Peyer's patch (tissue), 4 donors: ENCODE measurements at regions not wholly inside any gene's neighbourhood (a gene's known extent, or its start where the extent isn't known, plus 50 kb on each side); places are given as distances from the start of the nearest gene placed in this dataset.
A peak's percentile ranks its signal among the peaks of the same experiment; 100 is the strongest.

ENCODE experiments used
- DNase-seq, 3 donors: peaks; one replicate each; pipeline ENCODE4 v3.0.0-alpha.2; 2017 to 2019
- H3K27ac ChIP-seq, 4 donors: fragments of 200-600 bp; sonication (generic); one replicate each; pipeline ENCODE4 v1.5.1; 2016 to 2019
- H3K27me3 ChIP-seq, 2 donors: fragments of 200-600 bp; sonication (generic); one replicate each; pipeline ENCODE4 v1.5.1; 2019
- H3K36me3 ChIP-seq, 3 donors: fragments of 200-600 bp; sonication (generic); one replicate each; pipeline ENCODE4 v1.5.1; 2016 to 2019
- H3K4me1 ChIP-seq, 4 donors: fragments of 200-600 bp; sonication (generic); one replicate each; pipeline ENCODE4 v1.5.1; 2016 to 2019
- H3K4me3 ChIP-seq, 4 donors: fragments of 200-600 bp; sonication (generic); 1 replicate in 3 of 4; 2 replicates in 1 of 4; pipeline ENCODE4 v1.5.1; 2016 to 2019; ENCODE audit warnings: mild to moderate bottlenecking in 1 of 4
- H3K9me3 ChIP-seq, 4 donors: fragments of 200-600 bp; sonication (generic); one replicate each; pipeline ENCODE4 v1.5.1; 2016 to 2019; ENCODE audit warnings: mild to moderate bottlenecking in 1 of 4
- CTCF ChIP-seq, 6 experiments: fragments of 450-650 bp in 4 of 6; fragments of 200-600 bp in 2 of 6; sonication (generic) in 1 of 6; IDR thresholded peaks; one replicate each; pipeline ENCODE4 v1.5.1; 2017 to 2019; ENCODE audit warnings: antibody characterized with exemption in 6 of 6, mild to moderate bottlenecking in 3 of 6, moderate library complexity in 1 of 6
- POLR2A ChIP-seq, 2 donors: fragments of 450-650 bp; IDR thresholded peaks; one replicate each; pipeline ENCODE4 v1.5.1; 2017; ENCODE audit warnings: antibody characterized with exemption in 2 of 2, mild to moderate bottlenecking in 2 of 2, moderate library complexity in 2 of 2

GRCh38 chr4:122010610-122011009, 58.8 kb upstream of the TRPC3 start:
- TF ChIP-seq POLR2A (IDR thresholded peaks at IDR 0.05) (no peak), CTCF (IDR thresholded peaks at IDR 0.05) (no peak)
- Histone ChIP-seq H3K4me1 (no peaks in the 10 kb centered on the region), H3K9me3 (no peaks in the 10 kb centered on the region), H3K27ac (no peak overlapping the region), H3K4me3 (no peak overlapping the region), H3K27me3 (no peaks in the 10 kb centered on the region), H3K36me3 (no peaks in the 10 kb centered on the region)
- DNase-seq, result no peak

GRCh38 chr4:122009524-122009923, 57.7 kb upstream of the TRPC3 start:
- no peaks in the 10 kb centered on the region for H3K36me3 ChIP-seq
- no peak for DNase-seq
- H3K27me3 ChIP-seq, result no peaks in the 10 kb centered on the region
- no peak overlapping the region for H3K27ac ChIP-seq
- no peaks in the 10 kb centered on the region for H3K9me3 ChIP-seq
- no peak for TF ChIP-seq CTCF (IDR thresholded peaks at IDR 0.05)
- TF ChIP-seq POLR2A (IDR thresholded peaks at IDR 0.05), result no peak
- H3K4me1 ChIP-seq, result no peaks in the 10 kb centered on the region
- no peak overlapping the region for H3K4me3 ChIP-seq

GRCh38 chr4:122007016-122007415, 55.2 kb upstream of the TRPC3 start:
- H3K27me3 ChIP-seq, result no peaks in the 10 kb centered on the region

GRCh38 chr4:122005064-122005755, 53.4 kb upstream of the TRPC3 start:
- no peaks in the 10 kb centered on the region for H3K9me3 ChIP-seq
- H3K36me3 ChIP-seq, result no peaks in the 10 kb centered on the region
- TF ChIP-seq CTCF (IDR thresholded peaks at IDR 0.05) (no peak), POLR2A (IDR thresholded peaks at IDR 0.05) (no peak)
- H3K27me3 ChIP-seq, result no peaks in the 10 kb centered on the region
- H3K4me3 ChIP-seq, result no peak overlapping the region
- H3K4me1 ChIP-seq, result no peaks in the 10 kb centered on the region
- no peak for DNase-seq
- no peak overlapping the region for H3K27ac ChIP-seq

More at GRCh38 chr4:122007016-122007415, 55.2 kb upstream of the TRPC3 start:
- DNase-seq, result no peak
- TF ChIP-seq CTCF (IDR thresholded peaks at IDR 0.05) (no peak), POLR2A (IDR thresholded peaks at IDR 0.05) (no peak)
- no peaks in the 10 kb centered on the region for H3K9me3 ChIP-seq
- no peak overlapping the region for H3K4me3 ChIP-seq
- H3K27ac ChIP-seq, result no peak overlapping the region
- H3K4me1 ChIP-seq, result no peaks in the 10 kb centered on the region
- H3K36me3 ChIP-seq, result no peaks in the 10 kb centered on the region

- H3K27ac ChIP-seq, result no peak overlapping the region
- no peaks in the 10 kb centered on the region for H3K4me1 ChIP-seq
- H3K9me3 ChIP-seq, result no peaks in the 10 kb centered on the region
- peak in 2 of 3 donors; percentile 36 to 53 for DNase-seq
- TF ChIP-seq POLR2A (IDR thresholded peaks at IDR 0.05), result no peak
- TF ChIP-seq CTCF (IDR thresholded peaks at IDR 0.05), result peak; percentile 18 to 72 (median 50)
- no peaks in the 10 kb centered on the region for H3K36me3 ChIP-seq
- H3K4me3 ChIP-seq, result no peak overlapping the region
- H3K27me3 ChIP-seq, result no peaks in the 10 kb centered on the region
Observed at GRCh38 chr4:122003335-122003734, 51.5 kb upstream of the TRPC3 start.
